22Rv1 (cell line): ENCODE measurements at regions not wholly inside any gene's neighbourhood (a gene's known extent, or its start where the extent isn't known, plus 50 kb on each side); places are given as distances from the start of the nearest gene placed in this dataset.

Experiments used
- ZFX ChIP-seq: fragments of 450-650 bp; IDR thresholded peaks from 2 replicates; pipeline ENCODE4 v1.6.1; 2017; ENCODE audit warnings: antibody characterized with exemption, borderline replicate concordance
- TF ChIP-seq, protein P1 (sequence below): fragments of 450-650 bp; IDR thresholded peaks from 2 replicates; pipeline ENCODE4 v1.5.1; 2017; ENCODE audit warnings: mild to moderate bottlenecking

DNA sequence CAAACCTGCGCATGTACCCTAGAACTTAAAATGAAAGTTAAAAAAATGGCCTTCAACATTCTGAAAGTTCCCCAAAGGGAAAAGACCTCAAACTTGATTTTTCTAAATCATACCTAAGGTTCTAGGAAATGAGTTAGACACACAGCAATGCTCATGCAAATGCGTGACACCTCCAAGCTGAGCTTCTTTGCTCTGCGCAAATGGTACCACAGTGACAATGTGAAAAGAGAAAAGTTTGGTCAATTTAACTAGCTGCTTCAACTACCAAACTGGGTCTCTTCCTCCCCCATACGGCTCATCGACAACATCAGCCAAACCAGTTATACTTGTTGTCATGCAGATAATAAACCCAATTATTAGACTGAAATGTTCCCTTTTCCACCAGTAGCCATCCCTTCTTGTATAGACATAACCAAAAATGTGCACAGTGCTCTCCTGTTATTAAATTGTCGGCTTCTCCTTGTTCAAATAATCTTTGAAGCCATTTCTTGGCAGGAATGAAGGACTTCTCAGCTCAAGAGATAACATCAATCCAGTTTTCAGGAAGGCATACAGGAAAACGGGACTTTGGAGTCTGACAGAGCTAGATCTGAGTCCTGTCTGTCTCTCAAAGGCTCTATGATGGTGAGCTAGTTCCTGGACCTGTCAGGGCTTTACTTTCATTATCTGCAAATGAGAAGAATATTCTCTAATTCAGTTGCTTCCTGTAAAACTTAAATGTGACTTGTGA is 185.6 kb upstream of the NR3C1 start:
- TF ChIP-seq, protein P1, sequence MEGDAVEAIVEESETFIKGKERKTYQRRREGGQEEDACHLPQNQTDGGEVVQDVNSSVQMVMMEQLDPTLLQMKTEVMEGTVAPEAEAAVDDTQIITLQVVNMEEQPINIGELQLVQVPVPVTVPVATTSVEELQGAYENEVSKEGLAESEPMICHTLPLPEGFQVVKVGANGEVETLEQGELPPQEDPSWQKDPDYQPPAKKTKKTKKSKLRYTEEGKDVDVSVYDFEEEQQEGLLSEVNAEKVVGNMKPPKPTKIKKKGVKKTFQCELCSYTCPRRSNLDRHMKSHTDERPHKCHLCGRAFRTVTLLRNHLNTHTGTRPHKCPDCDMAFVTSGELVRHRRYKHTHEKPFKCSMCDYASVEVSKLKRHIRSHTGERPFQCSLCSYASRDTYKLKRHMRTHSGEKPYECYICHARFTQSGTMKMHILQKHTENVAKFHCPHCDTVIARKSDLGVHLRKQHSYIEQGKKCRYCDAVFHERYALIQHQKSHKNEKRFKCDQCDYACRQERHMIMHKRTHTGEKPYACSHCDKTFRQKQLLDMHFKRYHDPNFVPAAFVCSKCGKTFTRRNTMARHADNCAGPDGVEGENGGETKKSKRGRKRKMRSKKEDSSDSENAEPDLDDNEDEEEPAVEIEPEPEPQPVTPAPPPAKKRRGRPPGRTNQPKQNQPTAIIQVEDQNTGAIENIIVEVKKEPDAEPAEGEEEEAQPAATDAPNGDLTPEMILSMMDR = no peak
- no peak for TF ChIP-seq ZFX
